Uterus (tissue), 2 donors: ENCODE measurements at regions not wholly inside any gene's neighbourhood (a gene's known extent, or its start where the extent isn't known, plus 50 kb on each side); places are given as distances from the start of the nearest gene placed in this dataset.

ENCODE experiments used
- CTCF ChIP-seq, 4 experiments: fragments of 200-600 bp in 2 of 4; fragments of 450-650 bp in 2 of 4; sonication (generic) in 2 of 4; IDR thresholded peaks; one replicate each; pipeline ENCODE4 v1.5.1; 2016 to 2019; ENCODE audit warnings: antibody characterized with exemption in 4 of 4, mild to moderate bottlenecking in 2 of 4, moderate library complexity in 1 of 4
- POLR2A ChIP-seq, 2 donors: fragments of 450-650 bp; IDR thresholded peaks; one replicate each; pipeline ENCODE4 v1.6.1; 2016; ENCODE audit warnings: antibody characterized with exemption in 2 of 2, mild to moderate bottlenecking in 1 of 2, moderate library complexity in 1 of 2

GRCh38 chr7:27386581-27386980, 144.0 kb downstream of the EVX1 start:
- TF ChIP-seq CTCF (IDR thresholded peaks at IDR 0.05) = no peak
- no peak for TF ChIP-seq POLR2A (IDR thresholded peaks at IDR 0.05)
